DOHH2 (cell line): ENCODE measurements at regions not wholly inside any gene's neighbourhood (a gene's known extent, or its start where the extent isn't known, plus 50 kb on each side); places are given as distances from the start of the nearest gene placed in this dataset.

Experiments
- H3F3A ChIP-seq: fragments of 200-600 bp; sonication (generic), shearing (Covaris generic); 2 replicates; pipeline ENCODE4 v1.6.0; 2016; ENCODE audit warnings: antibody characterized with exemption, mild to moderate bottlenecking; ENCODE audit not compliant: control insufficient read depth, insufficient read depth
- H3K27ac ChIP-seq: fragments of 200-600 bp; sonication (generic); 2 replicates; pipeline ENCODE4 v1.5.1; 2014; ENCODE audit warnings: low read depth, mild to moderate bottlenecking, low read length, moderate library complexity
- H3K27me3 ChIP-seq: fragments of 200-600 bp; sonication (generic); 2 replicates; pipeline ENCODE4 v1.6.1; 2014; ENCODE audit warnings: mild to moderate bottlenecking, low read length, mixed read lengths; ENCODE audit not compliant: control insufficient read depth
- H3K36me3 ChIP-seq: fragments of 200-600 bp; sonication (generic); 2 replicates; pipeline ENCODE4 v1.6.1; 2014; ENCODE audit warnings: mild to moderate bottlenecking, low read length, moderate library complexity, mixed read lengths; ENCODE audit not compliant: control insufficient read depth
- H3K4me1 ChIP-seq: fragments of 200-600 bp; sonication (generic); 2 replicates; pipeline ENCODE4 v1.6.1; 2014; ENCODE audit warnings: mild to moderate bottlenecking, low read length, mixed read lengths; ENCODE audit not compliant: control insufficient read depth
- H3K4me2 ChIP-seq: fragments of 200-600 bp; sonication (generic); 2 replicates; pipeline ENCODE4 v1.6.0; 2014; ENCODE audit warnings: mild to moderate bottlenecking, low read length, moderate library complexity
- H3K4me3 ChIP-seq: fragments of 200-600 bp; sonication (generic); 2 replicates; pipeline ENCODE4 v1.5.1; 2014; ENCODE audit warnings: mild to moderate bottlenecking, low read length, mixed read lengths
- H3K79me2 ChIP-seq: fragments of 200-600 bp; sonication (generic); 2 replicates; pipeline ENCODE4 v1.6.1; 2014; ENCODE audit warnings: mild to moderate bottlenecking, low read length, mixed read lengths; ENCODE audit not compliant: control insufficient read depth
- H3K9me2 ChIP-seq: fragments of 200-600 bp; sonication (generic); replicated peaks from 2 replicates; pipeline ENCODE4 v1.6.1; 2014; ENCODE audit warnings: mild to moderate bottlenecking, low read length, mixed read lengths; ENCODE audit not compliant: control insufficient read depth
- H3K9me3 ChIP-seq: fragments of 200-600 bp; sonication (generic); 2 replicates; pipeline ENCODE4 v1.6.1; 2014; ENCODE audit warnings: antibody characterized with exemption, low read length, mixed read lengths; ENCODE audit not compliant: control insufficient read depth, insufficient read depth
- H4K20me1 ChIP-seq: fragments of 200-600 bp; sonication (generic); 2 replicates; pipeline ENCODE4 v1.6.0; 2014; ENCODE audit warnings: low read depth, mild to moderate bottlenecking, antibody characterized with exemption, low read length, moderate library complexity; ENCODE audit not compliant: control insufficient read depth, insufficient read depth
- EZH2phosphoT487 ChIP-seq: fragments of 200-600 bp; sonication (generic); IDR thresholded peaks from 2 replicates; pipeline ENCODE4 v1.6.1; 2017; ENCODE audit warnings: borderline replicate concordance, mild to moderate bottlenecking, antibody characterized with exemption, low read length, moderate library complexity, mixed read lengths
- TF ChIP-seq, protein P1 (sequence below): fragments of 200-600 bp; sonication (generic); IDR thresholded peaks from one replicate; pipeline ENCODE4 v1.5.1; 2014; ENCODE audit warnings: antibody characterized with exemption, mild to moderate bottlenecking, low read depth, low read length; ENCODE audit not compliant: poor library complexity, severe bottlenecking

DNA sequence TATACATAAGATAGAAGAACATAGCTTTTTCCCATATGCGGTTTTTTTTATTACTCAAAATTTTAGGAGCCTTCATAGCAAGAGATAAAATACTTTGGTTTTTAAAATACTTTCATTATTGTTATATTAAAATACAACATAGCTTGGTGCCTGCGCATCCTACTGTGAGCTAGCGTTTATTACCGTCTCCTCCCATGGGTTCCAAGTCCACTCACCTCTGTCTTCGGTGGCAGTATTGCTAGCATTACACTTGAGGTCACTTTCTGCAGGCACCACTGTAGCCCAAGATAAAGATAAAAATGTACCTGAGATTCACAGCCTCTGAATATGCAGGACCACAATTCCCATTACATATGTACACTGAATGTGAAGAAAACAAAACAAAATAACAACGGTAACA, 326.7 kb downstream of the TPBG start:
- H3K27ac ChIP-seq: no peak overlapping the region
- H3F3A ChIP-seq: no peaks in the 10 kb centered on the region
- H3K79me2 ChIP-seq: no peaks in the 10 kb centered on the region
- H3K36me3 ChIP-seq: no peaks in the 10 kb centered on the region
- H3K4me3 ChIP-seq: no peak overlapping the region
- no peaks in the 10 kb centered on the region for H3K9me2 ChIP-seq
- no peak overlapping the region for H3K4me2 ChIP-seq
- no peaks in the 10 kb centered on the region for H3K4me1 ChIP-seq
- H3K9me3 ChIP-seq: no peaks in the 10 kb centered on the region
- no peaks in the 10 kb centered on the region for H4K20me1 ChIP-seq
- TF ChIP-seq, protein P1, sequence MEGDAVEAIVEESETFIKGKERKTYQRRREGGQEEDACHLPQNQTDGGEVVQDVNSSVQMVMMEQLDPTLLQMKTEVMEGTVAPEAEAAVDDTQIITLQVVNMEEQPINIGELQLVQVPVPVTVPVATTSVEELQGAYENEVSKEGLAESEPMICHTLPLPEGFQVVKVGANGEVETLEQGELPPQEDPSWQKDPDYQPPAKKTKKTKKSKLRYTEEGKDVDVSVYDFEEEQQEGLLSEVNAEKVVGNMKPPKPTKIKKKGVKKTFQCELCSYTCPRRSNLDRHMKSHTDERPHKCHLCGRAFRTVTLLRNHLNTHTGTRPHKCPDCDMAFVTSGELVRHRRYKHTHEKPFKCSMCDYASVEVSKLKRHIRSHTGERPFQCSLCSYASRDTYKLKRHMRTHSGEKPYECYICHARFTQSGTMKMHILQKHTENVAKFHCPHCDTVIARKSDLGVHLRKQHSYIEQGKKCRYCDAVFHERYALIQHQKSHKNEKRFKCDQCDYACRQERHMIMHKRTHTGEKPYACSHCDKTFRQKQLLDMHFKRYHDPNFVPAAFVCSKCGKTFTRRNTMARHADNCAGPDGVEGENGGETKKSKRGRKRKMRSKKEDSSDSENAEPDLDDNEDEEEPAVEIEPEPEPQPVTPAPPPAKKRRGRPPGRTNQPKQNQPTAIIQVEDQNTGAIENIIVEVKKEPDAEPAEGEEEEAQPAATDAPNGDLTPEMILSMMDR: no peak
- TF ChIP-seq EZH2phosphoT487: no peak
- peaks cover 2% of the 10 kb centered on the region; the same call in 1 of the 2 replicates for H3K27me3 ChIP-seq

- H3K27me3 ChIP-seq: peaks cover 2% of the 10 kb centered on the region; the same call in 1 of the 2 replicates
- H3K4me1 ChIP-seq: no peaks in the 10 kb centered on the region
- no peak for TF ChIP-seq EZH2phosphoT487
- TF ChIP-seq, protein P1: no peak
- no peaks in the 10 kb centered on the region for H3K9me3 ChIP-seq
- H3K79me2 ChIP-seq: no peaks in the 10 kb centered on the region
- H3K4me2 ChIP-seq: no peak overlapping the region
- H3K27ac ChIP-seq: no peak overlapping the region
- no peak overlapping the region for H3K4me3 ChIP-seq
- no peaks in the 10 kb centered on the region for H3K9me2 ChIP-seq
- no peaks in the 10 kb centered on the region for H3K36me3 ChIP-seq
- H4K20me1 ChIP-seq: no peaks in the 10 kb centered on the region
- H3F3A ChIP-seq: no peaks in the 10 kb centered on the region
These were observed 328.4 kb downstream of the TPBG start for GRCh38 chr6:82691997-82692396.

- Histone ChIP-seq H3K27ac (no peak overlapping the region), H3F3A (no peaks in the 10 kb centered on the region), H3K27me3 (peaks cover 2% of the 10 kb centered on the region; the same call in 1 of the 2 replicates), H3K79me2 (no peaks in the 10 kb centered on the region), H3K36me3 (no peaks in the 10 kb centered on the region), H3K4me1 (no peaks in the 10 kb centered on the region), H4K20me1 (no peaks in the 10 kb centered on the region), H3K9me3 (no peaks in the 10 kb centered on the region), H3K9me2 (no peaks in the 10 kb centered on the region), H3K4me3 (no peak overlapping the region), H3K4me2 (no peak overlapping the region)
- no peak for TF ChIP-seq EZH2phosphoT487
- TF ChIP-seq, protein P1: no peak
These were observed 329.5 kb downstream of the TPBG start for GRCh38 chr6:82693094-82693493.

GRCh38 chr6:82701341-82701740, 337.7 kb downstream of the TPBG start:
- no peaks in the 10 kb centered on the region for H3K36me3 ChIP-seq
- H3K4me2 ChIP-seq: no peak overlapping the region
- H3K27me3 ChIP-seq: no peaks in the 10 kb centered on the region; the same call in 1 of the 2 replicates
- H4K20me1 ChIP-seq: no peaks in the 10 kb centered on the region
- TF ChIP-seq, protein P1: no peak
- no peak for TF ChIP-seq EZH2phosphoT487
- H3K4me1 ChIP-seq: no peaks in the 10 kb centered on the region
- no peaks in the 10 kb centered on the region for H3F3A ChIP-seq
- no peaks in the 10 kb centered on the region for H3K9me3 ChIP-seq
- no peak overlapping the region for H3K27ac ChIP-seq
- H3K79me2 ChIP-seq: no peaks in the 10 kb centered on the region
- no peaks in the 10 kb centered on the region for H3K9me2 ChIP-seq
- H3K4me3 ChIP-seq: no peak overlapping the region
